ENCODE measurements at regions not wholly inside any gene's neighbourhood (a gene's known extent, or its start where the extent isn't known, plus 50 kb on each side); places are given as distances from the start of the nearest gene placed in this dataset.

- TF ChIP-seq POLR2A (IDR thresholded peaks at IDR 0.05; ENCODE audit: extremely low read depth, insufficient read length) (no peak), CTCF (IDR thresholded peaks at IDR 0.05; ENCODE audit: low read depth, low read length) (no peak), MYC (IDR thresholded peaks at IDR 0.05; ENCODE audit: low read depth, low read length) (no peak)
- TF ChIP-seq, protein P1, sequence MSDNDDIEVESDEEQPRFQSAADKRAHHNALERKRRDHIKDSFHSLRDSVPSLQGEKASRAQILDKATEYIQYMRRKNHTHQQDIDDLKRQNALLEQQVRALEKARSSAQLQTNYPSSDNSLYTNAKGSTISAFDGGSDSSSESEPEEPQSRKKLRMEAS (IDR thresholded peaks at IDR 0.05; ENCODE audit: low read depth, low read length): no peak
These were observed 539.9 kb downstream of the DMRTA1 start for GRCh38 chr9:22986556-22986955.
